ENCODE measurements at regions not wholly inside any gene's neighbourhood (a gene's known extent, or its start where the extent isn't known, plus 50 kb on each side); places are given as distances from the start of the nearest gene placed in this dataset.

- peak; percentile 51 for DNase-seq
Measured at GRCh38 chr10:28250782-28251181, 52.1 kb downstream of the MPP7 start.

GRCh38 chr10:28250358-28250757 lies 52.5 kb downstream of the MPP7 start:
- no peak for DNase-seq

GRCh38 chr10:28249512-28249911 lies 53.4 kb downstream of the MPP7 start:
- no peak for DNase-seq

GRCh38 chr10:28248092-28248491 lies 54.8 kb downstream of the MPP7 start:
- peak; percentile 70 for DNase-seq

GRCh38 chr10:28246023-28246422 lies 56.8 kb downstream of the MPP7 start:
- peak; percentile 10 for DNase-seq

GRCh38 chr10:28243923-28244322 lies 58.9 kb downstream of the MPP7 start:
- no peak for DNase-seq

GRCh38 chr10:28242555-28243204 lies 60.2 kb downstream of the MPP7 start:
- DNase-seq: peak; percentile 42

- peak; percentile 51 for DNase-seq
Measured at GRCh38 chr10:28241741-28242399, 61.0 kb downstream of the MPP7 start.

GRCh38 chr10:28240400-28240799 lies 62.5 kb downstream of the MPP7 start:
- no peak for DNase-seq

GRCh38 chr10:28236591-28236990 lies 66.3 kb downstream of the MPP7 start:
- DNase-seq: peak; percentile 62

GRCh38 chr10:28220811-28221210 lies 82.1 kb downstream of the MPP7 start:
- no peak for DNase-seq

GRCh38 chr10:28219251-28219650 lies 83.6 kb downstream of the MPP7 start:
- no peak for DNase-seq

- DNase-seq: no peak
Measured at GRCh38 chr10:28217848-28218247, 85.0 kb downstream of the MPP7 start.

- no peak for DNase-seq
Measured at GRCh38 chr10:28215930-28216329, 86.9 kb downstream of the MPP7 start.

- DNase-seq: no peak
Measured at GRCh38 chr10:28214219-28214618, 88.6 kb downstream of the MPP7 start.

- no peak for DNase-seq
Measured at GRCh38 chr10:28211759-28212158, 91.1 kb downstream of the MPP7 start.

- no peak for DNase-seq
Measured at GRCh38 chr10:28207799-28208198, 95.1 kb downstream of the MPP7 start.

- no peak for DNase-seq
Measured at GRCh38 chr10:28202941-28203352, 99.9 kb downstream of the MPP7 start.

GRCh38 chr10:28201410-28202400 lies 101.2 kb downstream of the MPP7 start:
- no peak for DNase-seq

- no peak for DNase-seq
Measured at GRCh38 chr10:28200775-28201174, 102.1 kb downstream of the MPP7 start.

GRCh38 chr10:28199941-28200340 lies 102.9 kb downstream of the MPP7 start:
- DNase-seq: no peak

- DNase-seq: no peak
Measured at GRCh38 chr10:28190196-28190595, 112.7 kb downstream of the MPP7 start.

- DNase-seq: no peak
Measured at GRCh38 chr10:28188526-28188925, 114.3 kb downstream of the MPP7 start.

All from inflammatory macrophage treated with lipopolysaccharide for 4 hours (primary cell).